IMR-90 (cell line): ENCODE measurements at regions not wholly inside any gene's neighbourhood (a gene's known extent, or its start where the extent isn't known, plus 50 kb on each side); places are given as distances from the start of the nearest gene placed in this dataset.

ENCODE experiments used
- ATAC-seq: fragments of 200-7000 bp; cut with Tn5 transposase; 2 replicates; pipeline ENCODE4 v1.9.1; 2020; ENCODE audit warnings: low read depth, mild to moderate bottlenecking, moderate library complexity
- BruUV-seq: library from RNA; stranded (reverse); fragments of 400-500 nt; replicated peaks from 2 replicates; lab custom pipeline; 2021; lab: Mats Ljungman, UMichigan
- CTCF ChIA-PET: fragments of 300-600 bp; formaldehyde crosslinking; extraction: SDS; loops from one replicate; lab custom pipeline; 2021; ENCODE audit warnings: antibody characterized with exemption; lab: Yijun Ruan, JAX
- POLR2A ChIA-PET: fragments of 300-600 bp; sonication (Branson Sonifier 250); formaldehyde crosslinking; loops from one replicate; lab custom pipeline; 2022; ENCODE audit warnings: antibody characterized with exemption; ENCODE audit not compliant: unreplicated experiment; lab: Charles Lee
- DNase-seq: peaks from one replicate; pipeline ENCODE4 v3.0.0; 2013
- H2AFZ ChIP-seq: replicated peaks from 2 replicates; pipeline ENCODE3; 2013; ENCODE audit warnings: low read length, mild to moderate bottlenecking; ENCODE audit not compliant: poor library complexity
- H2AK5ac ChIP-seq: 2 replicates; pipeline ENCODE4 v1.6.1; 2013; ENCODE audit warnings: low read depth, low read length, inconsistent platforms
- H2AK9ac ChIP-seq: replicated peaks from 2 replicates; pipeline ENCODE3; 2013; ENCODE audit warnings: mild to moderate bottlenecking, low read depth, low read length, moderate library complexity; ENCODE audit not compliant: poor library complexity
- H2BK120ac ChIP-seq: 2 replicates; pipeline ENCODE4 v1.6.1; 2013; ENCODE audit warnings: low read depth, low read length, inconsistent platforms
- H2BK15ac ChIP-seq: 3 replicates; pipeline ENCODE4 v1.6.1; 2013; ENCODE audit warnings: low read depth, low read length, inconsistent platforms
- H2BK20ac ChIP-seq: 2 replicates; pipeline ENCODE4 v1.6.1; 2013; ENCODE audit warnings: low read depth, mild to moderate bottlenecking, inconsistent platforms, low read length, moderate library complexity
- H2BK5ac ChIP-seq: 2 replicates; pipeline ENCODE4 v1.6.1; 2013; ENCODE audit warnings: mild to moderate bottlenecking, low read depth, low read length, inconsistent platforms; ENCODE audit not compliant: poor library complexity, severe bottlenecking
- H3K14ac ChIP-seq: replicated peaks from 2 replicates; pipeline ENCODE4 v1.6.1; 2013; ENCODE audit warnings: low read depth, low read length, inconsistent platforms
- H3K18ac ChIP-seq: 2 replicates; pipeline ENCODE4 v1.6.1; 2013; ENCODE audit warnings: low read depth, low read length, control low read depth
- H3K23ac ChIP-seq: 2 replicates; pipeline ENCODE4 v1.6.1; 2013; ENCODE audit warnings: low read depth, low read length, inconsistent platforms
- H3K27ac ChIP-seq: 2 replicates; pipeline ENCODE4 v1.5.1; 2013; ENCODE audit warnings: mild to moderate bottlenecking, control low read depth, low read length; ENCODE audit not compliant: insufficient read depth
- H3K27me3 ChIP-seq: 2 replicates; pipeline ENCODE4 v1.6.1; 2013; ENCODE audit warnings: low read length; ENCODE audit not compliant: control insufficient read depth, insufficient read depth
- H3K36me3 ChIP-seq: 2 replicates; pipeline ENCODE4 v1.6.1; 2013; ENCODE audit warnings: low read length, mixed read lengths; ENCODE audit not compliant: control insufficient read depth, insufficient read depth
- H3K4ac ChIP-seq: 2 replicates; pipeline ENCODE4 v1.6.1; 2013; ENCODE audit warnings: low read depth, low read length, inconsistent platforms
- H3K4me1 ChIP-seq: 2 replicates; pipeline ENCODE4 v1.6.1; 2013; ENCODE audit warnings: low read length, mixed read lengths; ENCODE audit not compliant: control insufficient read depth, insufficient read depth
- H3K4me2 ChIP-seq: 2 replicates; pipeline ENCODE4 v1.6.1; 2013; ENCODE audit warnings: low read depth, mild to moderate bottlenecking, control low read depth, low read length, moderate library complexity
- H3K4me3 ChIP-seq: 2 replicates; pipeline ENCODE4 v1.5.1; 2013; ENCODE audit warnings: low read depth, mild to moderate bottlenecking, control low read depth, low read length, moderate library complexity; ENCODE audit not compliant: insufficient read depth
- H3K56ac ChIP-seq: 2 replicates; pipeline ENCODE4 v1.6.1; 2013; ENCODE audit warnings: low read length, inconsistent platforms; ENCODE audit not compliant: insufficient read depth; ENCODE audit errors: extremely low read depth
- H3K79me1 ChIP-seq, 2 experiments: 2 replicates each; pipeline ENCODE4 v1.6.1; 2013; ENCODE audit warnings: low read length in 2 of 2, inconsistent platforms in 1 of 2, low read depth in 1 of 2
- H3K9ac ChIP-seq: 2 replicates; pipeline ENCODE4 v1.6.1; 2013; ENCODE audit warnings: low read depth, low read length, control low read depth
- H3K9me1 ChIP-seq: 2 replicates; pipeline ENCODE4 v1.6.1; 2013; ENCODE audit warnings: low read length, inconsistent platforms; ENCODE audit not compliant: insufficient read depth
- H3K9me3 ChIP-seq: 2 replicates; pipeline ENCODE4 v1.6.1; 2013; ENCODE audit warnings: low read length; ENCODE audit not compliant: control insufficient read depth, insufficient read depth
- H4K20me1 ChIP-seq: 2 replicates; pipeline ENCODE4 v1.6.1; 2013; ENCODE audit warnings: low read length, inconsistent platforms; ENCODE audit not compliant: insufficient read depth
- H4K5ac ChIP-seq: 2 replicates; pipeline ENCODE4 v1.6.1; 2013; ENCODE audit warnings: mild to moderate bottlenecking, low read depth, low read length, control low read depth
- H4K8ac ChIP-seq, 2 experiments: 2 replicates each; pipeline ENCODE4 v1.6.1; 2013; ENCODE audit warnings: low read depth in 2 of 2, low read length in 2 of 2, control low read depth in 1 of 2, inconsistent platforms in 1 of 2
- H4K91ac ChIP-seq: 2 replicates; pipeline ENCODE4 v1.6.1; 2013; ENCODE audit warnings: low read depth, low read length, inconsistent platforms; ENCODE audit not compliant: insufficient read depth
- BHLHE40 ChIP-seq: fragments of 150-350 bp; IDR thresholded peaks from 2 replicates; pipeline ENCODE4 v1.6.1; 2016; ENCODE audit warnings: mild to moderate bottlenecking, low read depth, low read length
- CEBPB ChIP-seq: IDR thresholded peaks from 2 replicates; pipeline ENCODE4 v1.6.1; 2012; ENCODE audit warnings: low read depth, low read length, improper control_type of control experiment
- CHD1 ChIP-seq: IDR thresholded peaks from 2 replicates; pipeline ENCODE4 v1.6.1; 2012; ENCODE audit warnings: low read depth, low read length, improper control_type of control experiment
- CTCF ChIP-seq: conservative IDR thresholded peaks from 2 replicates; pipeline ENCODE4 v1.5.1; 2012; ENCODE audit warnings: mild to moderate bottlenecking, low read depth, low read length, improper control_type of control experiment
- FOS ChIP-seq: fragments of 150-350 bp; IDR thresholded peaks from 2 replicates; pipeline ENCODE4 v1.6.1; 2016; ENCODE audit warnings: low read depth, low read length
- MXI1 ChIP-seq: IDR thresholded peaks from 2 replicates; pipeline ENCODE4 v1.6.1; 2012; ENCODE audit warnings: low read depth, mild to moderate bottlenecking, low read length, moderate library complexity, borderline replicate concordance
- POLR2A ChIP-seq: IDR thresholded peaks from 2 replicates; pipeline ENCODE4 v1.6.1; 2012; ENCODE audit warnings: mild to moderate bottlenecking, low read depth, low read length
- RCOR1 ChIP-seq: IDR thresholded peaks from 2 replicates; pipeline ENCODE4 v1.6.1; 2012; ENCODE audit warnings: mild to moderate bottlenecking, low read length, improper control_type of control experiment; ENCODE audit not compliant: insufficient replicate concordance
- RFX5 ChIP-seq: IDR thresholded peaks from 2 replicates; pipeline ENCODE4 v1.8.0; 2012; ENCODE audit warnings: low read depth, mild to moderate bottlenecking, low read length, moderate library complexity
- SMC3 ChIP-seq: fragments of 150-350 bp; IDR thresholded peaks from 2 replicates; pipeline ENCODE4 v1.6.1; 2016; ENCODE audit warnings: low read depth, mild to moderate bottlenecking, antibody characterized with exemption, low read length, moderate library complexity
- USF2 ChIP-seq: fragments of 150-350 bp; IDR thresholded peaks from 2 replicates; pipeline ENCODE4 v1.6.1; 2017; ENCODE audit warnings: mild to moderate bottlenecking, antibody characterized with exemption, low read length, low read depth
- WGBS, 2 experiments: methylation state at CpG; one replicate each; pipeline versions ENCODE4 v1.1.5 to v1.1.7; 2013; ENCODE audit warnings: missing lambda C conversion rate in 2 of 2; ENCODE audit not compliant: insufficient read length in 1 of 2; ENCODE audit errors: extremely low coverage in 2 of 2; 5-methylcytosine and 5-hydroxymethylcytosine counted together
- dilution Hi-C: fragments of 300-500 bp; cut with HindIII; formaldehyde crosslinking; loops from one replicate; pipeline ENCODE4 v1.14.3; 2018; ENCODE audit warnings: low sequenced_read_pairs; ENCODE audit not compliant: unreplicated experiment
- in situ Hi-C: fragments of 300-500 bp; cut with MboI; formaldehyde crosslinking; loops from 3 replicates; pipeline ENCODE4 v1.14.3; 2019; ENCODE audit warnings: low sequenced_read_pairs, inconsistent platforms, mixed read lengths
- intact Hi-C: fragments of 100-400 bp; cut with micrococcal nuclease; formaldehyde crosslinking; loops from 2 replicates; pipeline ENCODE4 v1.10.0; 2022

- Histone ChIP-seq H2AFZ (no peak overlapping the region), H3K23ac (no peak overlapping the region), H3K9me1 (no peaks in the 10 kb centered on the region), H3K79me1 (no peaks in the 10 kb centered on the region), H3K4ac (no peak overlapping the region), H2BK20ac (no peak overlapping the region), H3K56ac (no peak overlapping the region), H3K4me1 (no peaks in the 10 kb centered on the region), H4K8ac (no peak overlapping the region), H2BK15ac (no peak overlapping the region), H4K5ac (peak overlapping the region; percentile 40; the same call in 1 of the 2 replicates), H2BK120ac (peak overlapping the region; percentile 74; the same call in 1 of the 2 replicates), H3K9me3 (no peaks in the 10 kb centered on the region), H3K9ac (no peak overlapping the region), H3K27ac (no peak overlapping the region), H4K20me1 (no peaks in the 10 kb centered on the region), H3K4me3 (no peak overlapping the region), H2AK9ac (no peak overlapping the region), H3K4me2 (no peak overlapping the region), H3K36me3 (no peaks in the 10 kb centered on the region), H4K91ac (no peak overlapping the region), H2BK5ac (no peak overlapping the region), H3K27me3 (no peaks in the 10 kb centered on the region), H3K18ac (no peak overlapping the region), H3K14ac (no peak overlapping the region), H2AK5ac (no peak overlapping the region)
- ChIA-PET CTCF (no interaction called here), POLR2A (no interaction called here)
- peak; percentile 57 for DNase-seq
- peak; percentile 63 for ATAC-seq
- dilution Hi-C loops (no loop called here), in situ Hi-C loops (no loop called here), intact Hi-C loops (no loop called here)
- no CpG with 5 or more reads among the region's 7 CpGs for WGBS, 2 experiments
- BruUV-seq = no TSS peak
- no peak for TF ChIP-seq POLR2A
- no peak for TF ChIP-seq CHD1
- TF ChIP-seq SMC3 = no peak
- TF ChIP-seq MXI1 = no peak
- TF ChIP-seq CEBPB = no peak
- no peak for TF ChIP-seq USF2
- no peak for TF ChIP-seq BHLHE40
- no peak for TF ChIP-seq RCOR1
- no peak for TF ChIP-seq CTCF
- no peak for TF ChIP-seq RFX5
- TF ChIP-seq FOS = no peak
Observed at GRCh38 chr4:170420255-170420693, 330.5 kb upstream of the AADAT start.
